HG02981 (cell line): ENCODE measurements at regions not wholly inside any gene's neighbourhood (a gene's known extent, or its start where the extent isn't known, plus 50 kb on each side); places are given as distances from the start of the nearest gene placed in this dataset.
"Not testable (repeated sequence)": the region's sequence is repeated elsewhere in the genome, so short reads cannot be mapped to it uniquely, and the experiment has no call there.

ENCODE experiments used
- ATAC-seq: cut with Tn5 transposase; IDR thresholded peaks from one replicate; pipeline ENCODE4 v1.9.1; 2021; ENCODE audit warnings: mild to moderate bottlenecking, moderate library complexity; ENCODE audit not compliant: unreplicated experiment

DNA sequence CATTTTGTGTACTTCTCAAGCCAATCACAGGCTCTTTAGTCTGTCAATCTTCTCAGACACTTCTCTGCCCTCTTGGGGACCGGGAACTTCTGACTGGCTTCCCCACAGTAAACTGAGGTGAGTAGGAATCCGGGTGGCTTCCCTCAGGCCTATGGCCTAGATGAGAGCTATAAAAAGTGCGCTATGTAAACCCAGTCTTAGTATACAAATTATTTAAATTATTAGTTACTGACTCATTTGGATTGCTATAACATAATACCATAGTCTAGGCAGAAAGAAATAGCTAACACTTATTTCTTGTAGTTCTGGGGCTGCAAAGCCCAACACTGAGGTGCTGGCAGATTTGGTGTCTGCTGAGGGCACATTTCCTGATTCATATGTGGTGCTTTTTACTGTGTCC lies 109.2 kb upstream of the MCHR2 start:
- no peak for ATAC-seq

DNA sequence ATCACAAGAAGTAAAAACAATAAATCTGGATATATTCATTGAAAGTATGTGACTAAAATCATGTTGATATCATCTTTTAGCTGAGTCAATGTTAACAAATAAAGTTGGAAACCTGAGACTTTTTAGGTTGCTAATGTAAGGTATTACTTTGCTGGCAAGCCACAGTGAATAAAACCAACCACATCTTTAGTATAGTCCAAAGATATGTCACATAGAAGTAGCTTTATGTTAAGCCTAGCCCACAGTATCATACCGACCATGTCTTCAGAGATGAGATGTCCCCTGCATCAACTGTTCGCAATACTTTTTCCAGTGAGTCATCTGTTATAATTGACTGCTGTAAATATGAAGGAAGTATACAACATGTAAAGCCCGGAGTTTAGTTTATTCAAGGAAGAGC lies 107.6 kb upstream of the MCHR2 start:
- ATAC-seq, result no peak

DNA sequence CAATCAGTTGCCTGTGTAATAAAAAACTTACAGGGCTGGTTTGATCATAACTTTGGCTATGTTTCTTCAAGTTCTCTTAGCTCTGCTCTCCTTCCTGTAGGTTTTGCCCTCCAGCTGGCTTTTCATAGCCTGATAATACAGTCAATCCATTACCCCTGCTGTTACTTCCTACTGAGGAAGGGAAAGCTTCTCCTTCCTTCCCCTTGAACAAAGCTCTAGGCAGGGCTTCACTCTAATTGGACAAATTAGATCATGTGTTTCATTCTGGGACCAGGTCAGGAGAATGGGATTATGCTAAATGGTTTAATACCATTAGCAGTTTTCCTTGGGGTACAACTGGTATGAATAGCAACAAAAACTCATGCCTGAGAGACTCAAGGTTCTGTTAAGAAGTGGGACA lies 106.8 kb upstream of the MCHR2 start:
- ATAC-seq, result no peak

DNA sequence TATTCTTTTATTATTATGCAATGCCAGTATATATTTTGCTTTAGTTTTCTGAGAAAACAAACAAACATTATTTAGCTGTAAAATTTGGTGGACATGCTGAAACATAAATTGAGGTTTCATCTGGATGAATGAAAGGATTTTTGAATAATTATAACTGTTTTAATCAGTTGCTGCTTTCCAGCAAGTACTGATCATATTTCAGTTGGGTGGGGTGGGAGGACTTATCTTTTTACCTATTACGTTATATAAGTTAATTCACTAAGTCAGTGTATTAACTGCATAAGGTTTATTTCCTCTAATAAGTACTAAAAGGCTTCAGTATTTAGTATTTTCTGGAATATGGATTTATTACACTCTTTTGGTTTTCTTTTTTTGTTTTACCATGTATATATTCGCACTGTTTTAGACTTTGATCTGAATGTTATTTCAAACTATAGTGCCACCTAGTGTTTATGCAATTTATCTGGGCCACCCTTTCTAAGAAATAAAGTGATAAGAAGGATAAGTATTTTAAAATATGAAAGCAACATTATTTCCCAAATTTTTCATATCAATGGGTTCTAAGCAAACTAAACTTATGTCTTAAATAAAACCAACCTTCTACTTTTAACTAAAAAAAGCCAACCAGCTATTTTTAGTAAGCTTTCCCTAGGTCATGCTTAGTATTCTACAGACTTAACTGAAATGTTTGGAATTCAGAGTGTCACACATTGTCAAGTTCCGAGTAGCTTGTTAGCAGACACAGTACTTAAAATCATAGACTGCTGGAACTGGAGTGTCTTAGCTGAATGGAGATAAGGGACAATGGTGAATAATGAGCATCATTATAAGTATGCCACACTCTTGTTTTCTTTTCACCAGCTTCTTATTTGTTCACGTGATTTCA lies 105.4 kb upstream of the MCHR2 start:
- ATAC-seq, result no peak

DNA sequence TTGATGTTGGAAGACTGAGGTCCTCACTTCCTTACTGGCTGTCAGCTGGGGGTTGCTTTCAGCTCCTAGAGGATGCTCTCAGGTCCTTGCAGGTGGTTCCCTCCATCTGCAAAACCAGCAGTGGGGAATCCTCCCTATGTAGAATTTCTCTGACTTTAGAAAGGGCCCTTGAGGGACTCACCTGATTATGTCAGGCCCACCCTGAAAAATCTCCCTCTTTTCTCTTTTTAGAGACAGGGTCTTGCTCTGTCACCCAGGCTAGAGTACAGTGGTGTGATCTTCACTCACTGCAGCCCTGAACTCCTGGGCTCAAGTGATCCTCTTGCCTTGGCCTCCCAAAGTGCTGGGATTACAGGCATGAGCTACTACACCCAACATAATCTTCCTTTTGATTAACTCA lies 102.9 kb upstream of the MCHR2 start:
- no peak for ATAC-seq

DNA sequence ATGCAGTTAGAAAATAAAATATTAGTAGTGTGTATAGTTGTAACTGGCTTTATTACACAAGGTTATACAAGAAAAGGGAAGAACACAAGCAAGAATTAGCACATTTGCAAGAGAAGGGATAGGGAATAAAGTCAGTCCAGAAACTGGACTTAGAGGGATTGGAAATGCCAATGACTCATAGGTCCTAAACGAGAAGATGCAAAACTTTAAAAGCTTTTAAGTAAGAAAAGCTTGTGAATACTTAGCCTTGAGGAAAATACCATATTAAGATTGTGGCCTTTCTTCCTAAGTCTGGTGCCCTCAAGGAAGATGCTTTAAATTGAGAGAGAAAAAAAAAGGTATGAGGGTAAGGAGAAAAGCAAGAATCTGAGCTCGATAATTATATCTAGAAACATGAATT lies 102.3 kb upstream of the MCHR2 start:
- no peak for ATAC-seq

DNA sequence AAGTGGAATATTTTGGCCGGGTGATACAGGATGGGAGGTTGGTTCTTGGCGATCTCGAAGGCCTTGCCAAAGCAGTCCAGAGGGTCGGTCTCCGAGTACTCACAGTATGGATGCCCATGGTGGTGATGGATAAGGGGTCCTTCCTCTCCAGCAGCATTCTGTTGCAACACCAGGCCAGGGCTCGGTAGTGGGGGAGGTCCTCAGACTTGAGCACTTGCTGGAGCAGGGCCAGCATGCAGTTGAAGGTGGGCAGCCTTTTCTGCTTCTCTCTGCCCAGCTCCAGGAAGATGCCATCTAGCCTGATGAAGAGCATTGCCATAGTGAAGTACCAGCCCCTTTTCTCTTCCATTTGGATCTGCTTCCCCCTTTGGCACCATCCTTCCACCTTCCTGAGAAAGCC lies 99.4 kb upstream of the MCHR2 start:
- ATAC-seq, result no peak

DNA sequence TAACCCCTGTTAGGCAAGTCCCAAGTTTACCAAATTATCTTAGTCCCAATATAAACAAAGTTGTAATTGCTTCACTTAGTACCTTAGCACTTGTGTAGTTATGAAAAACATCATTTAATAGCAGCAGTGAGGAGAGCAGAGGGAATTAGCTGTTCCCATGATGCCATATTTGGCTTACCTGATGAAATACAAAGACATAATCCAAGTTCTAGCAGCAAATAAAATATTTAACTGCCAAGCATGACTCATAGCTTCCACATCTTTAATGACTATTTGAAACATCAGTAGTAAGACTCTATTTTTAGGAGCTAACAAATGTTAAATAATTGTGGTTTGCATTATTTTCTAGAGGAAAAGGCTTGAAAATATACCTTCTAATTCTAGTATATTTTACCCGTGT lies 94.0 kb upstream of the MCHR2 start:
- no peak for ATAC-seq

DNA sequence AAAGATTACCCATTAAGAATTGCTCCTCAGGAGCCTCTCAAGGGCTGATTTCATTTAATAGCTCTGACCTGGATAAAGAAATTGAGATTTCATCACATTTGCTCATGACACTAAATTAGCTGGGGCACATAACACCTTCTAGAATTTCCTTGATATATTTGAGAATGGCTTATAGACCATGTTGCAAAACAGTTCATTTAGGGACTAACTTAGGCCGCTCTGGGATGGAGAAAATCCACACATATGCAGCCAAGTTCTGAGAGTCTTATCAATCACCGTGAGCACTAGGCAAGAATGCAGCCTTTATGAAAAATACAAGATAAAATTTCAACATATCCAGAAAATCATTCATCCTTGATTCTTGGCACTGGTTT lies 91.0 kb upstream of the MCHR2 start:
- ATAC-seq, result no peak

DNA sequence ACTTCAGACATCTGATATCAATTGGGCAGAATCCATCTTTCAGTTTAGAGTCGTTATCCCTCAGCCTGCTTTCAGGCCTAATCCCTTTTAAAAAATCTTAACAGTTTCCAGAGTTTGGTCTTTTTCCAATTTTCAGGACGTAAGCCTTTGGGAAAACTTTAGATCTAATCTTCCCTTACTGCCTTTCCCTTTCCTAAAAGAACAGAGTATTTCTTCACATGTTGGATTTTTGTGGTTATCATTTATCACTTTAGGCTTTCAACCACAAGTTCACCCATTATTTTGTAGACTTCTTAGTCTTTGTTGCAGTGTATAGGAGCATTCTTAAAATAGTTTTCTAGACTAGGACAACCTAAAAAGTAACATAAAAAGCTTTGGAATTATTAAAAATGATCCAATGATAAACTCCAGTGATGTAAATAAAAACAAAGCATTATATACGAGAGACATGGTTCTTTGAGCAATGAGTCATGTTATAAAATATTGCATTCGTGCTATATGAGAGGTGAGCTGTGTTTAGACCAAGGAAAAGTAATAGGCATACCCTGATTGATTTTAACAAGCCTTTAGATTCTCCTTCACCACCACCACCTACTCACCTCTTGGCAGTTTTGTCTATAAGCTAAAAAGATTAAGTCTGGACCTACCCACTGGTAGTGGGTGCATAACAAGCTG lies 90.4 kb upstream of the MCHR2 start:
- no peak for ATAC-seq

DNA sequence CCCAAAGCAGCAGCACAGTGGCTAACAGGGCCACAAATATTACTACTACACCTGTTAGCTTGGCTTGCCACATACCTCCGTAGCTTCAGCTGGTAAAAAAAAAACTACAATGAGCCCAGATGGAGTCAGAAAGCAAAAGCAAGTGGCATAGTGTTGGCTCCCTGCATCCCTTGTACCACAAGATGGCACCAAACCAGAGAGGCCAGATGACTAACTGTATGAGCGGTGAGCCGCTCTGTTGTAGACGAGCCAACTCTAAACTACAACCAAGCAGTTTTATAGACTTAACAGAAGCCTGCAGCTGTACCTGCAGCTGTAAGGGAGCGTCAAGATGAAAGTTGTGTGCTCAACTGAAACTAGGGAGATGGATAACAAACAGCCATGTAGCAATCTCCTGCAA lies 84.5 kb upstream of the MCHR2 start:
- no peak for ATAC-seq

DNA sequence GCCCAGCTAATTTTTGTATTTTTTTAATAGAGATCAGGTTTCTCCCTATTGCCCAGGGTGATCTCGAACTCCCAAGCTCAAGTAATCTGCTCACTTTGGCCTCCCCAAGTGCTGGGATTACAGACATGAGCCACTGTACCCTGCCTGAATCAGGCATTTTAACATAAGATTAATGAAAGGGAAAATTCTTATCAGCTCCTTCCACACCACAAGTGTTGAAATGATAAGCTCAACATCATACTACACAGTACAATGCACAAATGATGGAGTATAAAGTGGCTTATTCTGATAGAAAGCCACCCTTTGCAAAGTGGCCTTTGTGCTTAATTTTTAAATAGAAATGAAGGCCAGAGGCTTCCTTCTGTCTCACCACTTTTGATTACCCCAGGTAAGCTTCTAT lies 71.3 kb upstream of the MCHR2 start:
- ATAC-seq, result no peak

DNA sequence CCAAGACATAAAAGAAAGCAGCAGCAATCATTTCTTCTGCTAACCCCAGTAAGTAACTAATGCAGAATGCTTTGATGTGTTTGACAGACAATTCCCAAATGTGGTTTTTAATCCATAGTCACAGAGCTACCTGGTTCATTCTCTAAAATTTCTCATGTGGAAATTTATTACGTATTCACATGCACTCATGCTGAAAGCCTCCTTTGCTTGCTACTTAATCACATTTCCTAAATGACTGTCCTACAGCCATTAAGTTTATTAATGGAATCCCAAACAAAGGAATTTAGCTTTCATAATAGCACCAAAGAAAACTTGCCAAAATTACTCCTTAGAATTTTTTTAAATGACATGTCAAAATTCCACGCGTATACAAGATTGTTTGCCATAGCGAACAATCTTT lies 68.6 kb upstream of the MCHR2 start:
- no peak for ATAC-seq

DNA sequence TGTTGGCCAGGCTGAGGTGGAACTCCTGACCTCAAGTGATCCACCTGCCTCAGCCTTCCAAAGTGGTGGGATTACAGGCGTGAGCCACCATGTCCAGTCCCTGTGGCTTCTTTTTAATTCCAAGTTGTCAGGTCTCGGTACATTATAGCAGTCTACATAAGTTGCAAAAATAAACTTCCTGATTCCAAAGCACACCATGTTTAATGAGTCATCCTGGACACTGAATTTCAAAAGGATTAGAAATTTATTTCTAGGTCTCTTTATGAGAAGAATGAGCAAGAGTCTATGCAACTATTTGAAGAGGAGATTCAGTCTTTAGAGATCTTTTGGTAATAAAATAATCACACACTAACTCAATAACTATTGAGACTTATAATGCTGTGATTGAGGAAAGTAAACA lies 63.9 kb upstream of the MCHR2 start:
- no peak for ATAC-seq

DNA sequence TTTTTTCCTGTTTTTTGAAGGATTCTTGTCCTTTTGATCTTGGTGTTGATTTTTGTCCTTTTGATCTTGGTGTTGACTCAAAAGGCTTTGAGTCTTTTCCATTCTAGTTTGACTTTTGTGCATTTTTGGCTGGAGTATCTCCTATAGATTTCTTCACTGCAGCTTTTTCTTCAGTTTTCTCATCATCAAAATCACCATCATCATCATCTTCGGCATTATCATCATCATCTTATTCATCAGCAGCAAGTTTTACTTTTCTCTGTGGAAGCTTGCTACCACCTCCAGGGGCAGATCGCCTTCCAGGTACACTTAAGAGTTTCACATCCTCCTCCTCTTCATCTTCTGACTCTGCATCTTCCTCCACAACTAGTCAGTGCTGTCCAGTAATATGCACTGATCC lies 56.5 kb upstream of the MCHR2 start:
- no peak for ATAC-seq

DNA sequence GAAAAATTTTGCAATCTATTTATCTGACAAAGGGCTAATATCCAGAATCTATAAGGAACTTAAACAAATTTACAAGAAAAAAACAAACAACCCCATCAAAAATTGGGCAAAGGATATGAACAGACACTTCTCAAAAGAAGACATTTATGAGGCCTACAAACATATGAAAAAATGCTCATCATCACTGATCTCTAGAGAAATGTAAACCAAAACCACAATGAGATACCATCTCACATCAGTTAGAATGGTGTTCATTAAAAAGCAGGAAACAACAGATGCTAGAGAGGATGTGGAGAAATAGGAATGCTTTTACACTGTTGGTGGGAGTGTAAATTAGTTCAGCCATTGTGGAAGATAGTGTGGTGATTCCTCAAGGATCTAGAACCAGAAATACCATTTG lies 49.9 kb upstream of the MCHR2 start:
- ATAC-seq, result not testable (repeated sequence)
